Vagina (tissue), 2 donors: ENCODE measurements at regions not wholly inside any gene's neighbourhood (a gene's known extent, or its start where the extent isn't known, plus 50 kb on each side); places are given as distances from the start of the nearest gene placed in this dataset.

Experiments
- DNase-seq, 2 donors: peaks; one replicate each; pipeline ENCODE4 v3.0.0-alpha.2; 2017; ENCODE audit errors: extremely low spot score in 2 of 2
- H3K27ac ChIP-seq: fragments of 200-600 bp; sonication (generic); one replicate; pipeline ENCODE4 v1.5.1; 2019
- H3K27me3 ChIP-seq: fragments of 200-600 bp; sonication (generic); one replicate; pipeline ENCODE4 v1.5.1; 2019
- H3K36me3 ChIP-seq, 2 donors: fragments of 200-600 bp; sonication (generic); one replicate each; pipeline ENCODE4 v1.5.1; 2017 to 2019
- H3K4me1 ChIP-seq: fragments of 200-600 bp; sonication (generic); one replicate; pipeline ENCODE4 v1.5.1; 2019
- H3K4me3 ChIP-seq, 2 donors: fragments of 200-600 bp; sonication (generic); 1 replicate in 1 of 2; 2 replicates in 1 of 2; pipeline ENCODE4 v1.5.1; 2016 to 2019
- H3K9me3 ChIP-seq: fragments of 200-600 bp; sonication (generic); one replicate; pipeline ENCODE4 v1.5.1; 2019
- CTCF ChIP-seq, 3 experiments: fragments of 450-650 bp in 2 of 3; fragments of 200-600 bp in 1 of 3; sonication (generic) in 1 of 3; IDR thresholded peaks; one replicate each; pipeline ENCODE4 v1.5.1; 2017 to 2019; ENCODE audit warnings: antibody characterized with exemption in 3 of 3, mild to moderate bottlenecking in 2 of 3, moderate library complexity in 2 of 3
- POLR2A ChIP-seq, 2 donors: fragments of 450-650 bp; IDR thresholded peaks; one replicate each; pipeline ENCODE4 v1.6.1; 2017; ENCODE audit warnings: antibody characterized with exemption in 2 of 2, mild to moderate bottlenecking in 2 of 2, moderate library complexity in 2 of 2
- POLR2AphosphoS5 ChIP-seq, 2 donors: sonication (generic); formaldehyde crosslinking; IDR thresholded peaks; one replicate each; pipeline ENCODE4 v1.9.0; 2017; ENCODE audit warnings: antibody characterized with exemption in 2 of 2, mild to moderate bottlenecking in 2 of 2, low read depth in 1 of 2; ENCODE audit not compliant: insufficient read depth in 1 of 2
- intact Hi-C: fragments of 100-400 bp; cut with DNase I; formaldehyde crosslinking; loops from one replicate; pipeline ENCODE4 v1.15.1; 2023

GRCh38 chr2:52520644-52521043 lies 1247.0 kb upstream of the CHAC2 start:
- DNase-seq, result no peak
- no peak overlapping the region for H3K4me3 ChIP-seq
- H3K27me3 ChIP-seq, result no peaks in the 10 kb centered on the region
- H3K36me3 ChIP-seq, result no peaks in the 10 kb centered on the region
- no peaks in the 10 kb centered on the region for H3K9me3 ChIP-seq
- no peaks in the 10 kb centered on the region for H3K4me1 ChIP-seq
- H3K27ac ChIP-seq, result no peak overlapping the region
- no peak for TF ChIP-seq POLR2AphosphoS5 (IDR thresholded peaks at IDR 0.05; ENCODE audit: insufficient read depth in 1 of 2, low read depth in 1 of 2)
- intact Hi-C loops, result no loop called here

GRCh38 chr2:52518678-52519077 lies 1248.9 kb upstream of the CHAC2 start:
- intact Hi-C loops, result no loop called here
- no peaks in the 10 kb centered on the region for H3K36me3 ChIP-seq
- DNase-seq, result no peak
- H3K27ac ChIP-seq, result no peak overlapping the region
- no peaks in the 10 kb centered on the region for H3K4me1 ChIP-seq
- no peaks in the 10 kb centered on the region for H3K27me3 ChIP-seq
- H3K9me3 ChIP-seq, result no peaks in the 10 kb centered on the region
- no peak overlapping the region for H3K4me3 ChIP-seq
- TF ChIP-seq POLR2AphosphoS5 (IDR thresholded peaks at IDR 0.05; ENCODE audit: insufficient read depth in 1 of 2, low read depth in 1 of 2) (no peak), CTCF (IDR thresholded peaks at IDR 0.05) (no peak), POLR2A (IDR thresholded peaks at IDR 0.05) (no peak)

- Histone ChIP-seq H3K36me3 (no peaks in the 10 kb centered on the region), H3K27me3 (no peaks in the 10 kb centered on the region), H3K9me3 (no peaks in the 10 kb centered on the region), H3K27ac (no peak overlapping the region), H3K4me1 (no peaks in the 10 kb centered on the region), H3K4me3 (no peak overlapping the region)
- no peak for DNase-seq
- no peak for TF ChIP-seq POLR2A (IDR thresholded peaks at IDR 0.05)
- TF ChIP-seq CTCF (IDR thresholded peaks at IDR 0.05), result no peak
- TF ChIP-seq POLR2AphosphoS5 (IDR thresholded peaks at IDR 0.05; ENCODE audit: insufficient read depth in 1 of 2, low read depth in 1 of 2), result no peak
- intact Hi-C loops, result no loop called here
Observed at GRCh38 chr2:52512760-52513159, 1254.8 kb upstream of the CHAC2 start.

GRCh38 chr2:52510432-52510831 lies 1257.2 kb upstream of the CHAC2 start:
- no peak overlapping the region for H3K27ac ChIP-seq
- intact Hi-C loops, result no loop called here
- H3K36me3 ChIP-seq, result no peaks in the 10 kb centered on the region
- H3K9me3 ChIP-seq, result no peaks in the 10 kb centered on the region
- TF ChIP-seq CTCF (IDR thresholded peaks at IDR 0.05) (no peak), POLR2A (IDR thresholded peaks at IDR 0.05) (no peak), POLR2AphosphoS5 (IDR thresholded peaks at IDR 0.05; ENCODE audit: insufficient read depth in 1 of 2, low read depth in 1 of 2) (no peak)
- no peaks in the 10 kb centered on the region for H3K27me3 ChIP-seq
- H3K4me1 ChIP-seq, result no peaks in the 10 kb centered on the region
- DNase-seq, result no peak
- H3K4me3 ChIP-seq, result no peak overlapping the region

GRCh38 chr2:52502476-52502860 lies 1265.1 kb upstream of the CHAC2 start:
- H3K4me3 ChIP-seq, result no peak overlapping the region
- no peaks in the 10 kb centered on the region for H3K36me3 ChIP-seq
- H3K4me1 ChIP-seq, result no peaks in the 10 kb centered on the region
- no peak overlapping the region for H3K27ac ChIP-seq
- intact Hi-C loops, result no loop called here
- no peaks in the 10 kb centered on the region for H3K27me3 ChIP-seq
- TF ChIP-seq POLR2A (IDR thresholded peaks at IDR 0.05), result no peak
- TF ChIP-seq CTCF (IDR thresholded peaks at IDR 0.05), result no peak
- TF ChIP-seq POLR2AphosphoS5 (IDR thresholded peaks at IDR 0.05; ENCODE audit: insufficient read depth in 1 of 2, low read depth in 1 of 2), result no peak
- no peaks in the 10 kb centered on the region for H3K9me3 ChIP-seq
- no peak for DNase-seq
